ENCODE measurements at regions not wholly inside any gene's neighbourhood (a gene's known extent, or its start where the extent isn't known, plus 50 kb on each side); places are given as distances from the start of the nearest gene placed in this dataset.
"Not testable (repeated sequence)": the region's sequence is repeated elsewhere in the genome, so short reads cannot be mapped to it uniquely, and the experiment has no call there.

- no peak for DNase-seq
Measured at GRCh38 chr2:176885661-176886060, 326.9 kb upstream of the HNRNPA3 start.

- no peak for DNase-seq
Measured at GRCh38 chr2:176891105-176891504, 321.5 kb upstream of the HNRNPA3 start.

GRCh38 chr2:176891857-176892256, 320.7 kb upstream of the HNRNPA3 start:
- no peak for DNase-seq

GRCh38 chr2:176892676-176893226, 319.8 kb upstream of the HNRNPA3 start:
- no peak for DNase-seq

- no peak for DNase-seq
Measured at GRCh38 chr2:176895158-176895557, 317.4 kb upstream of the HNRNPA3 start.

- no peak for DNase-seq
Measured at GRCh38 chr2:176902454-176902853, 310.1 kb upstream of the HNRNPA3 start.

- not testable (repeated sequence) for DNase-seq
Measured at GRCh38 chr2:176904053-176904452, 308.5 kb upstream of the HNRNPA3 start.

GRCh38 chr2:176907341-176907740, 305.3 kb upstream of the HNRNPA3 start:
- DNase-seq, result no peak

- no peak for DNase-seq
Measured at GRCh38 chr2:176910828-176911227, 301.8 kb upstream of the HNRNPA3 start.

- no peak for DNase-seq
Measured at GRCh38 chr2:176913955-176914354, 298.6 kb upstream of the HNRNPA3 start.

- DNase-seq, result no peak
Measured at GRCh38 chr2:176914371-176914770, 298.2 kb upstream of the HNRNPA3 start.

- DNase-seq, result not testable (repeated sequence)
Measured at GRCh38 chr2:176922545-176922944, 290.0 kb upstream of the HNRNPA3 start.

GRCh38 chr2:176923205-176923604, 289.4 kb upstream of the HNRNPA3 start:
- DNase-seq, result no peak

GRCh38 chr2:176924909-176925534, 287.6 kb upstream of the HNRNPA3 start:
- no peak for DNase-seq

GRCh38 chr2:176926453-176926852, 286.1 kb upstream of the HNRNPA3 start:
- DNase-seq, result no peak

GRCh38 chr2:176929387-176929786, 283.2 kb upstream of the HNRNPA3 start:
- DNase-seq, result not testable (repeated sequence)

GRCh38 chr2:176931588-176932563, 280.7 kb upstream of the HNRNPA3 start:
- DNase-seq, result peak; percentile 22

GRCh38 chr2:176934131-176934530, 278.5 kb upstream of the HNRNPA3 start:
- no peak for DNase-seq

GRCh38 chr2:176934869-176935415, 277.7 kb upstream of the HNRNPA3 start:
- DNase-seq, result no peak

- no peak for DNase-seq
Measured at GRCh38 chr2:176935543-176936102, 277.0 kb upstream of the HNRNPA3 start.

- DNase-seq, result no peak
Measured at GRCh38 chr2:176936410-176936809, 276.2 kb upstream of the HNRNPA3 start.

- DNase-seq, result no peak
Measured at GRCh38 chr2:176944998-176945397, 267.6 kb upstream of the HNRNPA3 start.

- DNase-seq, result no peak
Measured at GRCh38 chr2:176947754-176948153, 264.8 kb upstream of the HNRNPA3 start.
